ENCODE measurements at regions not wholly inside any gene's neighbourhood (a gene's known extent, or its start where the extent isn't known, plus 50 kb on each side); places are given as distances from the start of the nearest gene placed in this dataset.
"Not testable (repeated sequence)": the region's sequence is repeated elsewhere in the genome, so short reads cannot be mapped to it uniquely, and the experiment has no call there.

DNA sequence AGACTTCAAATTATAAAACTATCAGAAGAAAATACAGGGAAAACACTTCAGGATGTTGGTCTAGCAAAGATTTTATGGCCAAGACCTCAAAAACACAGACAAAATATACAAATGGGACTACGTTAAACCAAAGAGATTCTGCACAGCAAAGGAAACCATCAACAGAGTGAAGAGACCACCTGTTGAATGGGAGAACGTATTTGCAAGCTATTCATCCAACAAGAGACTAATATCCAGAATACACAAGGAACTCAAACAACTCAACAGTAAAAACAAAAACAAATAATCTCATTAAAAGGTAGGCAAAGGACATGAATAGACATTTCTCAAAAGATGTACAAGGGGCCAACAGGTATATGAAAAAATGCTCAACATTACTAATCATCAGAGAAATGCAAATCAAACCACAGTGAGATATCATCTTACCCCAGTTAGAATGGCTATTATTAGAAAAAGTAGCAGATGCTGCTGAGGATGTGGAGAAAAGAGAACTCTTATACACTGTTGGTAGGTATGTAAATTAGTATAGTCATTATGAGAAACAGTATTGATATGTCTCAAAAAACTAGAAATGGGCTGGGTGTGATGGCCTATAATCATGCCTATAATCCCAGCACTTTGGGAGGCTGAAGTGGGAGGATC is 112.6 kb downstream of the LRIG2 start:
- intact Hi-C loops (cut with DNase I), result no loop called here
- DNase-seq, result no peak

GRCh38 chr1:113190078-113190477 is 117.1 kb downstream of the LRIG2 start:
- ATAC-seq (no peak), DNase-seq (no peak)
- intact Hi-C loops (cut with DNase I), result no loop called here

More for the DNA sequence above, 112.6 kb downstream of the LRIG2 start:
- ATAC-seq, result no peak

DNA sequence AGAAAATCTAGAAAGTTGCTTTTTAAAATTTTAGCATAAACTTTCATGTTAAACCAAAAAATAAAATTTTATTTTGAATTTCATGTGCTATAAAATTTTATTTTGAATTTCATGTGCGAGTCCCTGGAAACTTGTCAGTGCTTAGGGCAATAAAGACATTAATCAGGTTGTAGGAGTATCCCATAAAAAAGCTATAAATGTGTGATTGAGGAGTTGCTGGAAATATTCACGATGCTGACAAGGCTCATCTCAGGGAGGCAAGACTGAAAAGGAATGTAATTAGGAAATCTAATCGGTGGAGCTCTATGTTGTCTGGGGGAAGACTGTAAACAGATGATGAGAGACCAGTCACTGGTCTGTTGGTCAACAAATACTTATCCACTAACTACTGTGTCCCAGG is 117.9 kb downstream of the LRIG2 start:
- DNase-seq (no peak), ATAC-seq (no peak)
- intact Hi-C loops (cut with DNase I), result no loop called here

DNA sequence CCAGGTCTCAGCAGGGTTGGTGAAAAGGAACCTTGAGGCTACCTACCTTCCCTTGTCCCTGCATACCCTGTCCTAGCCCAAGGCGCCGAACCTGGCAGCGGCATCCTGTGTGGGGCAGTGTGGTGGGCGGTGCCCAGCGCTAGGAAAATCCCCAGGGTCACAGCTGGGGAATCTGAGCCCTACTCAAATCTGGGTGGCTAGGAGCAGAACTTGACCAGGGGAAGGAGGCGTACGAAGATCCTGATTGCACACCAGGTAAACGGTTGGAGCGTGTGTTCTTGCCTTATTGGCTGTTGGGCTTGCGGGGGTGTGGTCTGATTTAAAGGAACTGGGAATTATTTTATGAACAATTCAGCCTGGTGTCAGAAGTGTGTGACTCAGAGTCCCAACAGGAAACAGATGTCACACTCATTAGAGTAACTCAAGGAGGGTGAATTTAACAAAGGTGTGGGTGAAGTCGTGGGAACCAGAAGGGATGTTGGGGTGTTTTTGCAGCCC is 118.6 kb downstream of the LRIG2 start:
- no peak for ATAC-seq

GRCh38 chr1:113192242-113192641 is 119.2 kb downstream of the LRIG2 start:
- DNase-seq, result no peak
- no peak for ATAC-seq
- intact Hi-C loops (cut with DNase I), result no loop called here

More for the DNA sequence above, 118.6 kb downstream of the LRIG2 start:
- DNase-seq, result no peak
- intact Hi-C loops (cut with DNase I), result no loop called here

DNA sequence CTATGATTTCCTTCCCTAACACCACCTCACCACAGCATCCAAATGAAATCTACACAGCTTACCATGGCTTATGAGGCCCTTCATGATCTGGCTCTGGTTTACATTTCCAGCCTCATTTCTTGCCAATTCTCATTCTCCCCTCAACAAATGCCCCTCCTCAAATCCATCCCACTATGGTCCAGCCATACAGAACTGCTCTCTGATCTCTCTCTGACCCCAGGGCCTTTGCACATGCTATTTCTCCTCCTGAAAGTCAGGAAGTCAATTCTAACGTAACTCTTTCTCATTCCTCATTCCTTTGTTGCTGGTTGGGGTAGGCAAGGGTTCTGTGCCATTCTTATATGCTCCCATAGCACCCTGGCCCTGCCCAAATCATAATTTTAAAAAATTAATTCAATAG is 120.0 kb downstream of the LRIG2 start:
- ATAC-seq, result no peak
- DNase-seq, result no peak
- intact Hi-C loops (cut with DNase I), result no loop called here

GRCh38 chr1:113194846-113195830 is 122.1 kb downstream of the LRIG2 start:
- DNase-seq (no peak), ATAC-seq (no peak)
- intact Hi-C loops (cut with DNase I), result no loop called here

DNA sequence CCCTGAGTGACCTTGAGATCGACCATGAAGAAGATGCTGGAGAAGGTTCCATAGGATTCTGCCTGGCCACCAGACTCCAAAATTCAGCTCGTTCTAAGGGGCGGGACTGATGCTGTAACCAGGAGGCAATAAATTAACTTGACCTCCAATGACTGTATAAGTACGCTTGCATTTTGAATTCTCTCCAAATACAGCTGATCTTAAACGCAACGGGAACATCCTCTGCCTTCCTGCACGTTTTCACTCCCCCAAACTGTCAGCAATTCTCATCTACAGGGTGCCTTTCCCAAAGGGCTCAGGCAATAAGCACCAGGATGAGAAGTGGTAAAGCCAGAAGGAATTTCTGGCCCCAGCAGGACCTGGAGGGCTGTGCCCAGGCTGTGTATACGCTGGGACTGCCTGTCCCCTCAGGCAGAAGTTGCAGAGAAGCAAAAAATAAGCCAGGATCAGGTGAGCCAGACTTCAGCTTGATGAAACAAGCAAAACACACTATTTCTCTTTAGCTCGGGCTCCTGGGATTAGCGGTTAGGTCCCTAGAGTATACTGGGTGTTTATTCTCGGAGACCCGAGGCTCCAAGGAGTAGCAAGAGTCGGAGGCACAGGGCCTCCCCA is 124.8 kb downstream of the LRIG2 start:
- ATAC-seq (no peak), DNase-seq (no peak)
- intact Hi-C loops (cut with DNase I), result no loop called here

- DNase-seq, result no peak
- intact Hi-C loops (cut with DNase I), result no loop called here
Measured at GRCh38 chr1:113198806-113199205, 125.8 kb downstream of the LRIG2 start.

GRCh38 chr1:113199760-113200455 is 126.9 kb downstream of the LRIG2 start:
- no peak for ATAC-seq
- intact Hi-C loops (cut with DNase I), result no loop called here

More at GRCh38 chr1:113198806-113199205, 125.8 kb downstream of the LRIG2 start:
- ATAC-seq, result no peak

DNA sequence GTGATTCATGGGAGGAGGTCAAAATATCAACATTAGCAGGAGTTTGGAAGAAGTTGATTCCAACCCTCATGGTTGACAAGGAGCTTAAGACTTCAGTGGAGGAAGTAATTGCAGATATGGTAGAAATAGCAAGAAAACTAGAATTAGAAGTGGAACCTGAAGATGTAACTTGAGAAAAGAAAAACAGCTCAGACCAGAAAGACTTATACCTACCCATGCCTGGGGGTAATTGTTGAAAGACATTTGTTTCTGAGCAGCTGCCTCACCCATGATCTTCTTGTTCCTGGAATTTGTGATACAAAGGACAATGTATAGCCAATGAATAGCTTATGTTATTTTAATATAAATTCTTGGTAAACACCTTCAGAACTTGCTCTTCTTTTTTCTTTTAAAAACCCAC is 128.6 kb downstream of the LRIG2 start:
- DNase-seq (no peak), ATAC-seq (no peak)
- intact Hi-C loops (cut with DNase I), result no loop called here

More at GRCh38 chr1:113199760-113200455, 126.9 kb downstream of the LRIG2 start:
- no peak for DNase-seq

- no peak for DNase-seq
- no peak for ATAC-seq
- intact Hi-C loops (cut with DNase I), result no loop called here
Measured at GRCh38 chr1:113205980-113206766, 133.2 kb downstream of the LRIG2 start.

- intact Hi-C loops (cut with DNase I), result no loop called here
- no peak for ATAC-seq
- no peak for DNase-seq
Measured at GRCh38 chr1:113207019-113207418, 134.0 kb downstream of the LRIG2 start.

DNA sequence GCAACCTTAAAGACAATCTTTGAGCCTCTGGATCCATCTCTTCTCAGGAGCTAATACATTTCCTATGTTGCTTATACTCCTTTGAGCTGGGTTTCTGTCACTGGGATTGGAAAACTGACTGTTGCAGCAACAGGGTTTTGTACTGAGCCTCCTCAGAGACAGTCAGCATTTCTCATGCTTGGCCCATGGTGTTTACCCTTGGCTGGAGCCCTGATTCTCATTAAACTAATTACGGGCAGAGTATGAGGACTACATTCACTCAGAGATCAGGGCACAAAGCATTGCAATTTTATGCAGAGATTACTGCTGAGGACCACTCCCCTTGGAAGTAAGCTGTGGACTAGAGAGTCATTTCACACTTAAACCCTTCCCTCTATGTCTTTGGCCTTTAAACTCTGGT is 134.5 kb downstream of the LRIG2 start:
- DNase-seq, result no peak
- intact Hi-C loops (cut with DNase I), result no loop called here
- ATAC-seq, result no peak

GRCh38 chr1:113208425-113208824 is 135.4 kb downstream of the LRIG2 start:
- DNase-seq; ATAC-seq; intact Hi-C loops (cut with DNase I): not testable (repeated sequence)

DNA sequence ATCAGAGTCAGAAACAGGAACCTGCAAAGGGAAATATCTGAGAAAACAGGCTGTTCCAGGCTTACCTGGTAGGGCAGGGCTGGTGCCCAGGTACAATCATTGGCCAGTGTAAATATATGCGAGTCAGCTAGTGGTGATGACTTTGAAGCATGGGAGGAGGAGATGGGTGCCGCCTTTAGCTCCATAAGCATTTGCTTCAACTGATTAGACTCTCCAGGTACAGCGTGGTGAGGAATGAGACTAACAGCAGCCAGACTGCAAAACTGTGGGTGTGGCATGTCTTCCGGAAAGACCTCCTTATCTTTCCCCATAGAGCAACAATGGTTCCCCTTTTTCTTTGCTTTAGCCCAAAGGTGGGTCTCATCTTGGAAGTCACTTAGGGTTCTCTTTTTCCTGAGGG is 137.2 kb downstream of the LRIG2 start:
- ATAC-seq (peak in 1 of 2 donors; percentile 18), DNase-seq (no peak)
- intact Hi-C loops (cut with DNase I), result no loop called here

GRCh38 chr1:113211467-113211866 is 138.5 kb downstream of the LRIG2 start:
- DNase-seq, result no peak
- no peak for ATAC-seq
- intact Hi-C loops (cut with DNase I), result no loop called here

- ATAC-seq (no peak), DNase-seq (no peak)
- intact Hi-C loops (cut with DNase I), result no loop called here
Measured at GRCh38 chr1:113215015-113215414, 142.0 kb downstream of the LRIG2 start.
